CD4-positive, alpha-beta T cell (primary cell): ENCODE measurements at regions not wholly inside any gene's neighbourhood (a gene's known extent, or its start where the extent isn't known, plus 50 kb on each side); places are given as distances from the start of the nearest gene placed in this dataset.

Source experiments
- ATAC-seq: fragments of 200-7000 bp; cut with Tn5 transposase; one replicate; pipeline ENCODE4 v1.10.0; 2022; ENCODE audit warnings: mild to moderate bottlenecking; ENCODE audit not compliant: poor library complexity
- CTCF ChIA-PET: fragments of 350-600 bp; sonication (Branson Sonifier 250); formaldehyde crosslinking; loops from one replicate; lab custom pipeline; 2021; ENCODE audit warnings: antibody characterized with exemption, inconsistent platforms; lab: Charles Lee
- POLR2A ChIA-PET: fragments of 350-600 bp; sonication (Branson Sonifier 250); formaldehyde crosslinking; loops from one replicate; lab custom pipeline; 2021; ENCODE audit warnings: antibody characterized with exemption, inconsistent platforms; lab: Charles Lee
- DNase-seq, 14 experiments: peaks; one replicate each; pipeline ENCODE4 v3.0.0-alpha.2; 2013 to 2020; ENCODE audit warnings: mixed read lengths in 2 of 14
- H3K27ac ChIP-seq, 2 donors: one replicate each; pipeline versions ENCODE4 v1.5.1 to v1.7.0; 2013; ENCODE audit warnings: low read length in 2 of 2, low read depth in 1 of 2, mild to moderate bottlenecking in 1 of 2
- H3K27me3 ChIP-seq, 2 experiments: 1 replicate in 1 of 2; 2 replicates in 1 of 2; pipeline versions ENCODE4 v1.6.1 to v1.7.0; 2013; ENCODE audit warnings: low read length in 2 of 2, control low read depth in 1 of 2, mild to moderate bottlenecking in 1 of 2, moderate library complexity in 1 of 2; ENCODE audit not compliant: insufficient read depth in 2 of 2, control insufficient read depth in 1 of 2
- H3K36me3 ChIP-seq: one replicate; pipeline ENCODE4 v1.6.1; 2013; ENCODE audit warnings: low read length, control low read depth; ENCODE audit not compliant: insufficient read depth
- H3K4me1 ChIP-seq: one replicate; pipeline ENCODE4 v1.6.1; 2013; ENCODE audit warnings: low read length, control low read depth; ENCODE audit not compliant: insufficient read depth
- H3K4me3 ChIP-seq: one replicate; pipeline ENCODE4 v1.5.1; 2013; ENCODE audit warnings: mild to moderate bottlenecking, low read length, moderate library complexity
- H3K9me3 ChIP-seq, 2 experiments: 1 replicate in 1 of 2; 2 replicates in 1 of 2; pipeline versions ENCODE4 v1.6.1 to v1.7.0; 2013; ENCODE audit warnings: low read length in 2 of 2, mild to moderate bottlenecking in 2 of 2, control low read depth in 1 of 2, moderate library complexity in 1 of 2; ENCODE audit not compliant: control insufficient read depth in 1 of 2, insufficient read depth in 1 of 2
- H3K27ac Mint-ChIP-seq: one replicate; pipeline ENCODE4 v1.8.0; 2020; ENCODE audit warnings: mixed read lengths
- H3K27me3 Mint-ChIP-seq: one replicate; pipeline ENCODE4 v1.8.0; 2021; ENCODE audit warnings: mixed read lengths
- H3K36me3 Mint-ChIP-seq: one replicate; pipeline ENCODE4 v1.8.0; 2021; ENCODE audit warnings: low read depth, mixed read lengths
- H3K4me1 Mint-ChIP-seq: one replicate; pipeline ENCODE4 v1.8.0; 2021; ENCODE audit warnings: low read depth, mixed read lengths
- H3K4me3 Mint-ChIP-seq: one replicate; pipeline ENCODE4 v1.8.0; 2020; ENCODE audit warnings: mild to moderate bottlenecking, mixed read lengths
- H3K9me3 Mint-ChIP-seq: one replicate; pipeline ENCODE4 v1.8.0; 2020; ENCODE audit warnings: mixed read lengths
- intact Hi-C, 2 experiments: fragments of 100-400 bp; cut with DNase I in 1 of 2; cut with micrococcal nuclease in 1 of 2; formaldehyde crosslinking; loops; one replicate each; pipeline versions ENCODE4 v1.15.1 to v1.9.0; 2023 to 2025; cut with DNase I, micrococcal nuclease
- TF ChIP-seq, protein P1 (sequence below): fragments of 200-600 bp; IDR thresholded peaks from one replicate; pipeline ENCODE4 v1.8.0; 2022; ENCODE audit warnings: antibody characterized with exemption, mild to moderate bottlenecking

DNA sequence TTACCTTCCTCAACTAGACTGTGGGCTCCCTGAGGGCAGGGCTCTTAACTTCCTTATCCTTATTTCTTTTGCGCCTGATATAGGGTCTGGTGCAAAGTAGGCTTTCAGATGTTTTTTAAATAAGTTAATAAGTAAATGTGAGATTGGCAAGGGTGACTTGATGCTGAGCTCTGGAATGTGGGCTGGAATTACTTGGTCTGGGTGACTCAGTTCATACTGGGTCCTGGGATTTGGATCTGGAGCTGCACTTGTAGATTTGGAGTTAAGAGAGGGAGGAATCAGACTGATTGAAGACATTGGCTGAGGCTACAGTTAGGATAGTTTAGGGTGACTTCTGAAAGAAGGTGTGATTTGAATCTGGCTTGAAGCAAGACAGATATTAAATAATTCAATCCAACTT is 190.9 kb downstream of the GIPC2 start:
- Mint-ChIP-seq H3K27ac (no peak overlapping the region), H3K4me3 (no peak overlapping the region), H3K9me3 (peaks cover 4% of the 10 kb centered on the region), H3K27me3 (no peaks in the 10 kb centered on the region), H3K4me1 (no peaks in the 10 kb centered on the region), H3K36me3 (no peaks in the 10 kb centered on the region)
- intact Hi-C loops = no loop called here
- TF ChIP-seq, protein P1, sequence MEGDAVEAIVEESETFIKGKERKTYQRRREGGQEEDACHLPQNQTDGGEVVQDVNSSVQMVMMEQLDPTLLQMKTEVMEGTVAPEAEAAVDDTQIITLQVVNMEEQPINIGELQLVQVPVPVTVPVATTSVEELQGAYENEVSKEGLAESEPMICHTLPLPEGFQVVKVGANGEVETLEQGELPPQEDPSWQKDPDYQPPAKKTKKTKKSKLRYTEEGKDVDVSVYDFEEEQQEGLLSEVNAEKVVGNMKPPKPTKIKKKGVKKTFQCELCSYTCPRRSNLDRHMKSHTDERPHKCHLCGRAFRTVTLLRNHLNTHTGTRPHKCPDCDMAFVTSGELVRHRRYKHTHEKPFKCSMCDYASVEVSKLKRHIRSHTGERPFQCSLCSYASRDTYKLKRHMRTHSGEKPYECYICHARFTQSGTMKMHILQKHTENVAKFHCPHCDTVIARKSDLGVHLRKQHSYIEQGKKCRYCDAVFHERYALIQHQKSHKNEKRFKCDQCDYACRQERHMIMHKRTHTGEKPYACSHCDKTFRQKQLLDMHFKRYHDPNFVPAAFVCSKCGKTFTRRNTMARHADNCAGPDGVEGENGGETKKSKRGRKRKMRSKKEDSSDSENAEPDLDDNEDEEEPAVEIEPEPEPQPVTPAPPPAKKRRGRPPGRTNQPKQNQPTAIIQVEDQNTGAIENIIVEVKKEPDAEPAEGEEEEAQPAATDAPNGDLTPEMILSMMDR = no peak
- no peak overlapping the region for H3K4me3 ChIP-seq
- ATAC-seq (no peak), DNase-seq (no peak)
- no peaks in the 10 kb centered on the region for H3K27me3 ChIP-seq
- CTCF ChIA-PET = no interaction called here
- no peaks in the 10 kb centered on the region for H3K36me3 ChIP-seq
- no peaks in the 10 kb centered on the region for H3K4me1 ChIP-seq
- no peaks in the 10 kb centered on the region for H3K9me3 ChIP-seq
- H3K27ac ChIP-seq = no peak overlapping the region
- POLR2A ChIA-PET = no interaction called here

DNA sequence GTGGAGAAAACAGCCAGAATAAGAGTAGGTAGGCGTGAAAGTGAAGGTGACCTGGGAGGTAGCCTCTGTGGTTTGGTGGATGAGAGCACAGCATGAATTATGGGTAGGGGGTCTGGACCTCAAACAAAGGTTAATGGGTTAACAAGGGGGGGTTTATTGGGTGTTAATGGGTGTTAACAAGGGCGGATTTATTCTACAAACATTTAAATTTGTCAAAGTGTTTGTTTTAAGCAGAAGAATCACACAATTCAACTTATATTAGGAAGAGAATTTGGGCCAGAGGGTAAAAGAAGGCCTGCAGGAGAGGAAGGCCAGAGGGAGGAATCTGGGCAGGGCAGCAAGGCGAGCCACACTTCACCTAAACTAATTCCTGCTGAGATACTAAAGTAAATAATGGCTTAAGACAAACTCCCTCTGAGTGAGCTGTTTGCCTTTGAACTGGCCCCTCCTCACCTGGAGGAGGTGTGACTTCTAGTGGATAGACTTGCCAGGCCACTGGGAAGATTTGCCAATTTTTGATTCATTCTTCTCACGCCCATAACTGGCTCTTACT is 191.7 kb downstream of the GIPC2 start:
- ChIA-PET POLR2A (no interaction called here), CTCF (no interaction called here)
- peaks cover 4% of the 10 kb centered on the region for H3K9me3 Mint-ChIP-seq
- TF ChIP-seq, protein P1 = no peak
- DNase-seq = no peak
- H3K9me3 ChIP-seq = no peaks in the 10 kb centered on the region
- H3K27me3 ChIP-seq = no peaks in the 10 kb centered on the region
- H3K36me3 ChIP-seq = no peaks in the 10 kb centered on the region
- H3K4me1 Mint-ChIP-seq = no peaks in the 10 kb centered on the region
- no peaks in the 10 kb centered on the region for H3K36me3 Mint-ChIP-seq
- H3K27me3 Mint-ChIP-seq = no peaks in the 10 kb centered on the region
- H3K4me1 ChIP-seq = no peaks in the 10 kb centered on the region
- intact Hi-C loops = no loop called here
- H3K27ac ChIP-seq = no peak overlapping the region
- H3K4me3 Mint-ChIP-seq = no peak overlapping the region
- no peak overlapping the region for H3K4me3 ChIP-seq
- ATAC-seq = no peak
- no peak overlapping the region for H3K27ac Mint-ChIP-seq

DNA sequence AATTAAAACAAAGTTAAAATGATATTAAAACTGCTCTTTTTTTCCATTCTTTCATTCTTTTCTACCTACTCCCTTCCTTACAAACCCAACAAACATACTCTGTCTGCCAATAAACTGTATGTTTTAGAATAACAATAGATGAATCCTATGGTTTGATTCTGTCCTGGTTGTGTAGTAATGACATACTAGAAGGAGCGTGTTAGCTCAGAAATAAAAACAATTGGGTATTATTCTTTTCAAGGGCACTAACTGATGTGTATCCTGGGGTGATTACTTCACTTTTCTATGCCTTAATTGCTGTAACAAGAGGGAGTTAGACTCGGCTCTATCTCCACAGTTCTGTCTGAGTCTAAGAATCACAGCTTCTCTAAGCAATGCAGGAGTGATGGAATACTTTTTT is 194.4 kb downstream of the GIPC2 start:
- DNase-seq (no peak), ATAC-seq (no peak)
- Histone ChIP-seq H3K9me3 (no peaks in the 10 kb centered on the region), H3K27me3 (no peaks in the 10 kb centered on the region), H3K36me3 (no peaks in the 10 kb centered on the region), H3K4me3 (no peak overlapping the region), H3K27ac (no peak overlapping the region), H3K4me1 (no peaks in the 10 kb centered on the region)
- Mint-ChIP-seq H3K4me3 (no peak overlapping the region), H3K4me1 (no peaks in the 10 kb centered on the region), H3K9me3 (peaks cover 4% of the 10 kb centered on the region), H3K27ac (no peak overlapping the region), H3K27me3 (no peaks in the 10 kb centered on the region), H3K36me3 (no peaks in the 10 kb centered on the region)
- POLR2A ChIA-PET = no interaction called here
- CTCF ChIA-PET = no interaction called here
- intact Hi-C loops = no loop called here
- TF ChIP-seq, protein P1 = no peak
